Cardiac muscle cell (in vitro differentiated cells and primary cell): ENCODE measurements at regions not wholly inside any gene's neighbourhood (a gene's known extent, or its start where the extent isn't known, plus 50 kb on each side); places are given as distances from the start of the nearest gene placed in this dataset.

Experiments used
- DNase-seq, 2 donors: peaks; one replicate each; pipeline versions ENCODE4 v3.0.0 to v3.0.0-alpha.2; 2010 to 2017; ENCODE audit warnings: low read depth in 1 of 2, low spot score in 1 of 2
- H3K27ac ChIP-seq: fragments of 200-600 bp; sonication (generic); 2 replicates; pipeline ENCODE4 v1.5.1; 2016
- H3K27me3 ChIP-seq: fragments of 200-600 bp; sonication (generic); 2 replicates; pipeline ENCODE4 v1.6.0; 2016; ENCODE audit warnings: control low read depth
- H3K36me3 ChIP-seq: fragments of 200-600 bp; sonication (generic); 2 replicates; pipeline ENCODE4 v1.5.1; 2016; ENCODE audit warnings: control low read depth
- H3K4me1 ChIP-seq: fragments of 200-600 bp; sonication (generic); 2 replicates; pipeline ENCODE4 v1.8.1; 2017; ENCODE audit warnings: low read depth, mild to moderate bottlenecking, mixed run types
- H3K4me3 ChIP-seq: fragments of 200-600 bp; sonication (generic); 2 replicates; pipeline ENCODE4 v1.5.1; 2016; ENCODE audit warnings: mild to moderate bottlenecking
- H3K9me3 ChIP-seq: fragments of 200-600 bp; sonication (generic); 2 replicates; pipeline ENCODE4 v1.5.1; 2017; ENCODE audit warnings: low read depth, mild to moderate bottlenecking, control low read depth
- TF ChIP-seq, protein P1 (sequence below): IDR thresholded peaks from 2 replicates; pipeline ENCODE4 v1.5.1; 2012; ENCODE audit warnings: low read depth, mild to moderate bottlenecking, low read length

DNA sequence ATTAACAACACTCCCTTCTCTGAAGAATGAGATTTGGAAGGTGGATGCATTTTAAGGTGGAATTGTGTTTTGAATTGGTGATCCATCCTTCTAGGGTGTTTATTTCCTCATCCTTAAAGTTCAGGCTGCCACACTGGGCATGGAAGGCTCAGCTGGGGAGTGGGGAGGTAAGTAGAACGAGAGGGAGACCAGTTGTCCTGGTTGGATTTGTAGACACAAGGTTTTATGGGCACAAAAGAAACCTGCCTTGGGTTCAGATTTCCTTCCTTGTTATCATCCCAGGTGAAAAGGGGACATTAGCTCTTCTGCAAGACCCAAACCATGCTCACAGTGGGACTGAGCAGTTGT is 101.0 kb upstream of the SIX3 start:
- no peak overlapping the region for H3K4me3 ChIP-seq
- TF ChIP-seq, protein P1, sequence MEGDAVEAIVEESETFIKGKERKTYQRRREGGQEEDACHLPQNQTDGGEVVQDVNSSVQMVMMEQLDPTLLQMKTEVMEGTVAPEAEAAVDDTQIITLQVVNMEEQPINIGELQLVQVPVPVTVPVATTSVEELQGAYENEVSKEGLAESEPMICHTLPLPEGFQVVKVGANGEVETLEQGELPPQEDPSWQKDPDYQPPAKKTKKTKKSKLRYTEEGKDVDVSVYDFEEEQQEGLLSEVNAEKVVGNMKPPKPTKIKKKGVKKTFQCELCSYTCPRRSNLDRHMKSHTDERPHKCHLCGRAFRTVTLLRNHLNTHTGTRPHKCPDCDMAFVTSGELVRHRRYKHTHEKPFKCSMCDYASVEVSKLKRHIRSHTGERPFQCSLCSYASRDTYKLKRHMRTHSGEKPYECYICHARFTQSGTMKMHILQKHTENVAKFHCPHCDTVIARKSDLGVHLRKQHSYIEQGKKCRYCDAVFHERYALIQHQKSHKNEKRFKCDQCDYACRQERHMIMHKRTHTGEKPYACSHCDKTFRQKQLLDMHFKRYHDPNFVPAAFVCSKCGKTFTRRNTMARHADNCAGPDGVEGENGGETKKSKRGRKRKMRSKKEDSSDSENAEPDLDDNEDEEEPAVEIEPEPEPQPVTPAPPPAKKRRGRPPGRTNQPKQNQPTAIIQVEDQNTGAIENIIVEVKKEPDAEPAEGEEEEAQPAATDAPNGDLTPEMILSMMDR = no peak
- no peaks in the 10 kb centered on the region for H3K36me3 ChIP-seq
- H3K27ac ChIP-seq = no peak overlapping the region
- H3K4me1 ChIP-seq = no peaks in the 10 kb centered on the region
- peaks cover 4% of the 10 kb centered on the region for H3K27me3 ChIP-seq
- DNase-seq = no peak
- no peaks in the 10 kb centered on the region for H3K9me3 ChIP-seq

DNA sequence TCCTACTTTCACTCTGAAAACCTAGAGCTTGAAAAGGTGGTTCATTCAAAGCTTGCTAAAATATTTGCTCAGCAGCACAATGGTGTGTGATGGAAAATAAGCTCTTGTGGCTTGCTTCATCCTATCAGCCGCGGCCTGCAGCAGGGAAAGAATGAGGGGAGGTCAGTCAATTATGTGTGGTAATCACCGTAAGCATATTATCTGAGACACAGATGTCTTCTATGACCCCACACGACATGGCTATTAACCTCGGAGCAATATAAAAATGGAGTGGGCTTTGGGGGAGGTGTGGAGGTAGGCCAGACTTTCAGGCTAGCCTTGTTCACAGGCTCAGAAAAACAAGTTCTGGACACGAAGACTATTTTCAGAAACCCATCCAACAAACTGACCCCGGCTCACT is 98.4 kb upstream of the SIX3 start:
- H3K27me3 ChIP-seq = peaks cover 4% of the 10 kb centered on the region
- no peaks in the 10 kb centered on the region for H3K9me3 ChIP-seq
- H3K36me3 ChIP-seq = no peaks in the 10 kb centered on the region
- TF ChIP-seq, protein P1 = no peak
- no peaks in the 10 kb centered on the region for H3K4me1 ChIP-seq
- no peak for DNase-seq
- no peak overlapping the region for H3K27ac ChIP-seq
- no peak overlapping the region for H3K4me3 ChIP-seq

DNA sequence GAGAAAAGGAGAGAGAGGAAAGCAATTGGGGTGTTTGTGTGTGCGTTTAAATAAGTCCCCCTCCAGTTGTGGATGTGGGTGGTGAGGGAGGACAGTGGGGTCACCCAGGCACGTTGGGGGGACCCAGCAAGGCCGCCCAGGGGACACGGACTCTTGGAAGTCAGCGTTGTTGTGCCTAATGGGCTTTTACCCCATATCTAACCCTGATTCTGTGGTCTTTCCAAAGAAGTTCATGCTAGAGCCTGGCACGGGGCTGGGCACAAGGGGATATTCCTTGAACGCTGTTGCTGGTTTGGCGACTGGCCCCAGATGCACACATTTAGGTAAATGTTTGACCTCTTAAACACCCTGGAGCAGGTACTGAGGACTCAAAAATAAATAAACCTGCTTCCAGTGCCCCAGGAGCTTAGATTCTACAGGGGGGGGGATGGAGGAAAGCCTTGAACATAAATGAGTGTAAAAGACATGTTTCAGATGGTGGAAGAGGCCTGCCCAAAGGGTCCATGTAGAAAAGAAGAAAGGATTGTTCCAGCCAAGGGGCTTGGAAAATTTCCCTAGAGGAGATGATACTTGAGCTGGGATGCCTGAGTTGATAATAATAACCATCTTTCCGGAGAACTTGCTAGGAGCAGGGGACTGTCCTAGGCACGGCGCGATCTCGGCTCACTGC is 97.7 kb upstream of the SIX3 start:
- H3K4me3 ChIP-seq = no peak overlapping the region
- no peak overlapping the region for H3K27ac ChIP-seq
- no peaks in the 10 kb centered on the region for H3K9me3 ChIP-seq
- TF ChIP-seq, protein P1 = no peak
- DNase-seq = no peak
- H3K27me3 ChIP-seq = peaks cover 4% of the 10 kb centered on the region
- H3K4me1 ChIP-seq = no peaks in the 10 kb centered on the region
- no peaks in the 10 kb centered on the region for H3K36me3 ChIP-seq

DNA sequence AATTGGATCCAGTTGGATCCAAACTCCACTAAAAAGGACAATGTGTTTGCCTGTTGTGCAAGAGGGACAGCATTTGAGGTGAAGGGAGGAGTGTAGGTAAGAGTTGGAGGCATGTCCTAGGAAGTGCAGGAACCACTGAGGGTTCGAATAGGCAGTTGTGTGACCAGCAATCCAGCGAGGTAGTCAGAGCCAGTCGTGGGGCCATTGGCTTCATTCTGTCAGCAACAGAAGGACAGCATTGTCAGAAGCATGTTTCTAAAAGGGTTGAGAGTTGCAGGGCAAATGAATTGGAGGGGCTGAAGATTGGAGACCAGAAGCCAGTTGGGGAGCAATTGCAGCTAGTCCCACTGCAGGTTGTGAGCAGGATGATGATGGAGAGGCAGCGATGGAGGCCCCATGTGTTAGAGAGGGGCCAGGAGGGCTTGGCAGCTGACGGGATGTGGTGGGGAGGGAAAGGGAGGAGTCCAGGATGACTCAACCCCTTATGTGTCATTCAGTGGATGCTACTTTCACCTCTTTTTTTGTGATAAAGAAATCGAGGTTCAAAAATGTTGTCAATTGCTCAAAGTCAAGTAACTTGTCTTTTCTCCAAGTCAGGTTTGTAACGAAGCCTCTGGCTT is 96.7 kb upstream of the SIX3 start:
- no peaks in the 10 kb centered on the region for H3K4me1 ChIP-seq
- no peak overlapping the region for H3K27ac ChIP-seq
- no peak for DNase-seq
- H3K27me3 ChIP-seq = peaks cover 4% of the 10 kb centered on the region
- TF ChIP-seq, protein P1 = no peak
- no peak overlapping the region for H3K4me3 ChIP-seq
- H3K9me3 ChIP-seq = no peaks in the 10 kb centered on the region
- H3K36me3 ChIP-seq = no peaks in the 10 kb centered on the region

DNA sequence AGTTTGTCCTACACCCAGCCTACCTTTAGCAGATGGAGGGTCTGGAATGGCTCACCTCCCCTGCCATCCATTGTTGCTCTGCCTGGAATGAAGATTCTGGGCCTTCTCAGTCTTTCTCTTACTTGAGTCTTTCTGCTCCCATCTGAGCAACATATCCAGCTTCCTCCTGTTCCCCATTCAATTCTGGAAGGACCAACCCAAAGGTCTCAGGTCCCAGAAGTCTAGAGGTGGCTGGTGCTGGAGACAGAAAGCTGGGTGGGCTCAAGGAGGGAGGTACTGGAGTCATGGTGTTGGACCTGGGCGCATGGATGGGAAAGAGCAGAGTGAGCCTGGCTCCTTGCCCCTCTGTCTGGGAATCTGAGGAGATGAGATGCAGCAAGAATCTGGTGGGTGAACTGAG is 93.5 kb upstream of the SIX3 start:
- H3K27me3 ChIP-seq = peaks cover 13% of the 10 kb centered on the region
- TF ChIP-seq, protein P1 = no peak
- H3K4me3 ChIP-seq = no peak overlapping the region
- H3K4me1 ChIP-seq = no peaks in the 10 kb centered on the region
- no peak for DNase-seq
- H3K27ac ChIP-seq = no peak overlapping the region
- no peaks in the 10 kb centered on the region for H3K9me3 ChIP-seq
- no peaks in the 10 kb centered on the region for H3K36me3 ChIP-seq
